HCEC 1CT (cell line): ENCODE measurements at regions not wholly inside any gene's neighbourhood (a gene's known extent, or its start where the extent isn't known, plus 50 kb on each side); places are given as distances from the start of the nearest gene placed in this dataset.

Experiments used
- DNase-seq: peaks from one replicate; pipeline ENCODE4 v3.0.0-alpha.2; 2017

GRCh38 chr12:24600551-24600950 lies 348.4 kb downstream of the BCAT1 start:
- peak; percentile 10 for DNase-seq

- DNase-seq, result no peak
These were observed 349.2 kb downstream of the BCAT1 start for GRCh38 chr12:24599736-24600135.

- DNase-seq, result no peak
These were observed 351.3 kb downstream of the BCAT1 start for GRCh38 chr12:24597580-24597979.

- DNase-seq, result peak; percentile 66
These were observed 352.0 kb downstream of the BCAT1 start for GRCh38 chr12:24596768-24597388.

GRCh38 chr12:24595652-24596235 lies 353.2 kb downstream of the BCAT1 start:
- DNase-seq, result peak; percentile 17

- no peak for DNase-seq
These were observed 357.0 kb downstream of the BCAT1 start for GRCh38 chr12:24591715-24592440.

- no peak for DNase-seq
These were observed 357.7 kb downstream of the BCAT1 start for GRCh38 chr12:24591079-24591626.

GRCh38 chr12:24586293-24586692 lies 362.6 kb downstream of the BCAT1 start:
- DNase-seq, result no peak

- no peak for DNase-seq
These were observed 364.7 kb downstream of the BCAT1 start for GRCh38 chr12:24584032-24584675.

GRCh38 chr12:24582954-24583601 lies 365.8 kb downstream of the BCAT1 start:
- no peak for DNase-seq

- no peak for DNase-seq
These were observed 374.4 kb downstream of the BCAT1 start for GRCh38 chr12:24574538-24574937.

GRCh38 chr12:24573621-24574020 lies 375.3 kb downstream of the BCAT1 start:
- no peak for DNase-seq

- no peak for DNase-seq
These were observed 383.6 kb downstream of the BCAT1 start for GRCh38 chr12:24565300-24565699.

- peak; percentile 52 for DNase-seq
These were observed 386.0 kb downstream of the BCAT1 start for GRCh38 chr12:24562771-24563431.

- DNase-seq, result peak; percentile 78
These were observed 386.8 kb downstream of the BCAT1 start for GRCh38 chr12:24561882-24562770.

GRCh38 chr12:24561411-24561871 lies 387.5 kb downstream of the BCAT1 start:
- peak; percentile 64 for DNase-seq

- peak; percentile 3 for DNase-seq
These were observed 388.1 kb downstream of the BCAT1 start for GRCh38 chr12:24560831-24561271.

- peak; percentile 19 for DNase-seq
These were observed 388.6 kb downstream of the BCAT1 start for GRCh38 chr12:24560192-24560775.

GRCh38 chr12:24557738-24558137 lies 391.2 kb downstream of the BCAT1 start:
- DNase-seq, result no peak

- no peak for DNase-seq
These were observed 393.2 kb downstream of the BCAT1 start for GRCh38 chr12:24555730-24556129.
